SU-DHL-6 (cell line): ENCODE measurements at regions not wholly inside any gene's neighbourhood (a gene's known extent, or its start where the extent isn't known, plus 50 kb on each side); places are given as distances from the start of the nearest gene placed in this dataset.

Experiments
- H2AFZ ChIP-seq: fragments of 200-600 bp; sonication (generic); 2 replicates; pipeline ENCODE4 v1.6.1; 2014; ENCODE audit warnings: low read depth, mild to moderate bottlenecking, moderate library complexity, mixed read lengths, antibody characterized with exemption, low read length; ENCODE audit not compliant: severe bottlenecking
- H3F3A ChIP-seq: fragments of 200-600 bp; shearing (Covaris generic); 2 replicates; pipeline ENCODE4 v1.6.0; 2016; ENCODE audit warnings: antibody characterized with exemption, mild to moderate bottlenecking; ENCODE audit not compliant: insufficient read depth
- H3K27ac ChIP-seq: fragments of 200-600 bp; sonication (generic); 2 replicates; pipeline ENCODE4 v1.5.1; 2016; ENCODE audit warnings: low read depth, mild to moderate bottlenecking, low read length, moderate library complexity, mixed read lengths
- H3K27me3 ChIP-seq: fragments of 200-600 bp; sonication (generic), shearing (Covaris generic); 2 replicates; pipeline ENCODE4 v1.6.0; 2014; ENCODE audit warnings: mild to moderate bottlenecking, low read length
- H3K36me3 ChIP-seq: fragments of 200-600 bp; sonication (generic); 2 replicates; pipeline ENCODE4 v1.6.1; 2014; ENCODE audit warnings: mild to moderate bottlenecking, low read length, mixed read lengths
- H3K4me2 ChIP-seq: fragments of 300-600, 200-600 bp; shearing (Covaris generic), sonication (generic); 2 replicates; pipeline ENCODE4 v1.6.0; 2014; ENCODE audit warnings: low read length, low read depth, mild to moderate bottlenecking; ENCODE audit not compliant: poor library complexity, severe bottlenecking
- H3K4me3 ChIP-seq: fragments of 200-600 bp; sonication (generic); 2 replicates; pipeline ENCODE4 v1.5.1; 2014; ENCODE audit warnings: antibody characterized with exemption, low read length, mild to moderate bottlenecking, mixed read lengths; ENCODE audit not compliant: insufficient read depth, poor library complexity, severe bottlenecking
- H3K79me2 ChIP-seq: fragments of 200-600 bp; sonication (generic); 2 replicates; pipeline ENCODE4 v1.6.1; 2014; ENCODE audit warnings: mild to moderate bottlenecking, low read length, moderate library complexity; ENCODE audit not compliant: insufficient read depth
- H3K9ac ChIP-seq: fragments of 200-600 bp; sonication (generic); 2 replicates; pipeline ENCODE4 v1.7.0; 2014; ENCODE audit warnings: mild to moderate bottlenecking, low read length
- H3K9me2 ChIP-seq: fragments of 200-600 bp; sonication (generic); replicated peaks from 2 replicates; pipeline ENCODE4 v1.6.1; 2014; ENCODE audit warnings: low read length; ENCODE audit not compliant: insufficient read depth
- H3K9me3 ChIP-seq: fragments of 200-600 bp; sonication (generic); 2 replicates; pipeline ENCODE4 v1.6.1; 2014; ENCODE audit warnings: low read length, mixed read lengths; ENCODE audit not compliant: insufficient read depth
- H4K20me1 ChIP-seq: fragments of 200-600 bp; sonication (generic); 2 replicates; pipeline ENCODE4 v1.6.1; 2014; ENCODE audit warnings: low read depth, mild to moderate bottlenecking, antibody characterized with exemption, low read length, moderate library complexity, mixed read lengths
- CTCF ChIP-seq: fragments of 200-600 bp; sonication (generic); IDR thresholded peaks from one replicate; pipeline ENCODE4 v1.5.1; 2017; ENCODE audit warnings: antibody characterized with exemption, mild to moderate bottlenecking, low read length, moderate library complexity; ENCODE audit not compliant: insufficient read depth, poor library complexity, severe bottlenecking
- EZH2phosphoT487 ChIP-seq: fragments of 200-600 bp; sonication (generic), shearing (Covaris generic); conservative IDR thresholded peaks from 2 replicates; pipeline ENCODE4 v1.6.1; 2018; ENCODE audit warnings: mild to moderate bottlenecking, antibody characterized with exemption, low read length, moderate library complexity, mixed read lengths

GRCh38 chr14:48628870-48629269 is 953.5 kb upstream of the MDGA2 start:
- Histone ChIP-seq H3K36me3 (no peaks in the 10 kb centered on the region), H3K9ac (no peak overlapping the region), H4K20me1 (no peaks in the 10 kb centered on the region), H3F3A (no peaks in the 10 kb centered on the region), H3K27me3 (no peaks in the 10 kb centered on the region), H3K79me2 (no peaks in the 10 kb centered on the region), H3K4me2 (peak overlapping the region; percentile 22), H3K27ac (no peak overlapping the region), H3K9me2 (no peaks in the 10 kb centered on the region), H2AFZ (no peak overlapping the region), H3K4me3 (no peak overlapping the region), H3K9me3 (no peaks in the 10 kb centered on the region)
- TF ChIP-seq CTCF (no peak), EZH2phosphoT487 (no peak)

- no peak overlapping the region for H3K9ac ChIP-seq
- H3K27ac ChIP-seq: no peak overlapping the region
- no peaks in the 10 kb centered on the region for H4K20me1 ChIP-seq
- no peak overlapping the region for H2AFZ ChIP-seq
- no peaks in the 10 kb centered on the region for H3F3A ChIP-seq
- TF ChIP-seq CTCF (no peak), EZH2phosphoT487 (no peak)
- no peaks in the 10 kb centered on the region for H3K79me2 ChIP-seq
- H3K4me2 ChIP-seq: no peak overlapping the region
- H3K9me3 ChIP-seq: no peaks in the 10 kb centered on the region
- no peaks in the 10 kb centered on the region for H3K36me3 ChIP-seq
- no peaks in the 10 kb centered on the region for H3K27me3 ChIP-seq
- no peak overlapping the region for H3K4me3 ChIP-seq
- no peaks in the 10 kb centered on the region for H3K9me2 ChIP-seq
Observed at GRCh38 chr14:48622980-48623379, 947.6 kb upstream of the MDGA2 start.

GRCh38 chr14:48618057-48618456 is 942.7 kb upstream of the MDGA2 start:
- Histone ChIP-seq H3K9me2 (no peaks in the 10 kb centered on the region), H3K79me2 (no peaks in the 10 kb centered on the region), H3K27ac (no peak overlapping the region), H2AFZ (peak overlapping the region; percentile 49), H3K9me3 (no peaks in the 10 kb centered on the region), H3F3A (no peaks in the 10 kb centered on the region), H3K36me3 (no peaks in the 10 kb centered on the region), H3K4me2 (no peak overlapping the region), H4K20me1 (no peaks in the 10 kb centered on the region), H3K9ac (no peak overlapping the region), H3K27me3 (no peaks in the 10 kb centered on the region), H3K4me3 (no peak overlapping the region)
- TF ChIP-seq EZH2phosphoT487 (no peak), CTCF (no peak)

- Histone ChIP-seq H3K9me3 (no peaks in the 10 kb centered on the region), H3K79me2 (no peaks in the 10 kb centered on the region), H3K4me2 (no peak overlapping the region), H3K9me2 (no peaks in the 10 kb centered on the region), H2AFZ (peak overlapping the region; percentile 49), H3F3A (no peaks in the 10 kb centered on the region), H3K9ac (no peak overlapping the region), H4K20me1 (no peaks in the 10 kb centered on the region), H3K27ac (no peak overlapping the region), H3K36me3 (no peaks in the 10 kb centered on the region), H3K4me3 (no peak overlapping the region), H3K27me3 (no peaks in the 10 kb centered on the region)
- TF ChIP-seq EZH2phosphoT487 (no peak), CTCF (no peak)
Observed at GRCh38 chr14:48616931-48617330, 941.5 kb upstream of the MDGA2 start.
